ENCODE measurements at regions not wholly inside any gene's neighbourhood (a gene's known extent, or its start where the extent isn't known, plus 50 kb on each side); places are given as distances from the start of the nearest gene placed in this dataset.

GRCh38 chr2:13597176-13597575 lies 880.4 kb downstream of the TRIB2 start (continued):
- TF ChIP-seq DBP (CRISPR knock-in tag; IDR thresholded peaks at IDR 0.05; ENCODE audit: not compliant biosample characterization) (no peak), TCF7L2 (IDR thresholded peaks at IDR 0.05; ENCODE audit: low read depth, low read length) (no peak), HOXA9 (CRISPR knock-in tag; IDR thresholded peaks at IDR 0.05; ENCODE audit: borderline replicate concordance) (no peak), CREBL2 (CRISPR knock-in tag; IDR thresholded peaks at IDR 0.05; ENCODE audit: borderline replicate concordance) (no peak), ZNF660 (CRISPR knock-in tag; IDR thresholded peaks at IDR 0.05; ENCODE audit: borderline replicate concordance, low read depth) (no peak), ZNF670 (CRISPR knock-in tag; IDR thresholded peaks at IDR 0.05; ENCODE audit: borderline replicate concordance) (no peak), ZKSCAN5 (CRISPR knock-in tag; IDR thresholded peaks at IDR 0.05) (no peak), SNAPC4 (CRISPR knock-in tag; IDR thresholded peaks at IDR 0.05) (no peak), THAP11 (CRISPR knock-in tag; IDR thresholded peaks at IDR 0.05) (no peak), NRL (CRISPR knock-in tag; IDR thresholded peaks at IDR 0.05; ENCODE audit: borderline replicate concordance) (no peak)

Measured in HepG2 (cell line).